HL-60 (cell line): ENCODE measurements at regions not wholly inside any gene's neighbourhood (a gene's known extent, or its start where the extent isn't known, plus 50 kb on each side); places are given as distances from the start of the nearest gene placed in this dataset.

Experiments used
- GABPA ChIP-seq: IDR thresholded peaks from 2 replicates; pipeline ENCODE4 v1.6.1; 2012; ENCODE audit warnings: low read depth
- POLR2AphosphoS5 ChIP-seq: IDR thresholded peaks from 2 replicates; pipeline ENCODE4 v1.6.1; 2012; ENCODE audit warnings: low read depth
- TF ChIP-seq, protein P1 (sequence below): IDR thresholded peaks from one replicate; pipeline ENCODE4 v1.5.1; 2011; ENCODE audit warnings: low read length, control low read depth, inconsistent platforms; ENCODE audit not compliant: insufficient read depth
- TF ChIP-seq, protein P2 (sequence below): IDR thresholded peaks from 2 replicates; pipeline ENCODE4 v1.6.1; 2012; ENCODE audit warnings: low read depth; ENCODE audit not compliant: insufficient replicate concordance

DNA sequence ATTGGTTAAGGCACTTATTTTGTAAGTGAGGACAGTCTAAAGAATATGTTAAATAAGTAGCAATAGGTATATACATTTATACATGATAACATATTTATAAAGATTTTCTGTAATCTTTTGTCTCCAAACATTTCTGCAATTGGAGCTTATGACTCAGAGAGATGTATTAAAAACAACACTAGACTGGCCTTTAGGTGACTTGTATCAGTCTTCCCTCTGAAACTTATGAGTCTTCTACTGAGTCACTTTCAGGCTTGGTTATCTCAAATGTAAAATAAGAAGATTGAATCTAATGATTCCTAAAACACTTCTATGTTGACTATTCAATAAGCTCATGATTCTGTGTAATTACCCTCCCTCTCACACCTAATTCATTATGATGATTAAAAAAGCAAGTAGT lies 672.6 kb upstream of the NEGR1 start:
- TF ChIP-seq, protein P1, sequence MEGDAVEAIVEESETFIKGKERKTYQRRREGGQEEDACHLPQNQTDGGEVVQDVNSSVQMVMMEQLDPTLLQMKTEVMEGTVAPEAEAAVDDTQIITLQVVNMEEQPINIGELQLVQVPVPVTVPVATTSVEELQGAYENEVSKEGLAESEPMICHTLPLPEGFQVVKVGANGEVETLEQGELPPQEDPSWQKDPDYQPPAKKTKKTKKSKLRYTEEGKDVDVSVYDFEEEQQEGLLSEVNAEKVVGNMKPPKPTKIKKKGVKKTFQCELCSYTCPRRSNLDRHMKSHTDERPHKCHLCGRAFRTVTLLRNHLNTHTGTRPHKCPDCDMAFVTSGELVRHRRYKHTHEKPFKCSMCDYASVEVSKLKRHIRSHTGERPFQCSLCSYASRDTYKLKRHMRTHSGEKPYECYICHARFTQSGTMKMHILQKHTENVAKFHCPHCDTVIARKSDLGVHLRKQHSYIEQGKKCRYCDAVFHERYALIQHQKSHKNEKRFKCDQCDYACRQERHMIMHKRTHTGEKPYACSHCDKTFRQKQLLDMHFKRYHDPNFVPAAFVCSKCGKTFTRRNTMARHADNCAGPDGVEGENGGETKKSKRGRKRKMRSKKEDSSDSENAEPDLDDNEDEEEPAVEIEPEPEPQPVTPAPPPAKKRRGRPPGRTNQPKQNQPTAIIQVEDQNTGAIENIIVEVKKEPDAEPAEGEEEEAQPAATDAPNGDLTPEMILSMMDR, result no peak
- TF ChIP-seq GABPA (no peak), POLR2AphosphoS5 (no peak)
- TF ChIP-seq, protein P2, sequence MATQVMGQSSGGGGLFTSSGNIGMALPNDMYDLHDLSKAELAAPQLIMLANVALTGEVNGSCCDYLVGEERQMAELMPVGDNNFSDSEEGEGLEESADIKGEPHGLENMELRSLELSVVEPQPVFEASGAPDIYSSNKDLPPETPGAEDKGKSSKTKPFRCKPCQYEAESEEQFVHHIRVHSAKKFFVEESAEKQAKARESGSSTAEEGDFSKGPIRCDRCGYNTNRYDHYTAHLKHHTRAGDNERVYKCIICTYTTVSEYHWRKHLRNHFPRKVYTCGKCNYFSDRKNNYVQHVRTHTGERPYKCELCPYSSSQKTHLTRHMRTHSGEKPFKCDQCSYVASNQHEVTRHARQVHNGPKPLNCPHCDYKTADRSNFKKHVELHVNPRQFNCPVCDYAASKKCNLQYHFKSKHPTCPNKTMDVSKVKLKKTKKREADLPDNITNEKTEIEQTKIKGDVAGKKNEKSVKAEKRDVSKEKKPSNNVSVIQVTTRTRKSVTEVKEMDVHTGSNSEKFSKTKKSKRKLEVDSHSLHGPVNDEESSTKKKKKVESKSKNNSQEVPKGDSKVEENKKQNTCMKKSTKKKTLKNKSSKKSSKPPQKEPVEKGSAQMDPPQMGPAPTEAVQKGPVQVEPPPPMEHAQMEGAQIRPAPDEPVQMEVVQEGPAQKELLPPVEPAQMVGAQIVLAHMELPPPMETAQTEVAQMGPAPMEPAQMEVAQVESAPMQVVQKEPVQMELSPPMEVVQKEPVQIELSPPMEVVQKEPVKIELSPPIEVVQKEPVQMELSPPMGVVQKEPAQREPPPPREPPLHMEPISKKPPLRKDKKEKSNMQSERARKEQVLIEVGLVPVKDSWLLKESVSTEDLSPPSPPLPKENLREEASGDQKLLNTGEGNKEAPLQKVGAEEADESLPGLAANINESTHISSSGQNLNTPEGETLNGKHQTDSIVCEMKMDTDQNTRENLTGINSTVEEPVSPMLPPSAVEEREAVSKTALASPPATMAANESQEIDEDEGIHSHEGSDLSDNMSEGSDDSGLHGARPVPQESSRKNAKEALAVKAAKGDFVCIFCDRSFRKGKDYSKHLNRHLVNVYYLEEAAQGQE, result no peak
